Lung (tissue), 11 donors: ENCODE measurements at regions not wholly inside any gene's neighbourhood (a gene's known extent, or its start where the extent isn't known, plus 50 kb on each side); places are given as distances from the start of the nearest gene placed in this dataset.
A peak's percentile ranks its signal among the peaks of the same experiment; 100 is the strongest.

ENCODE experiments used
- ATAC-seq: fragments of 200-7000 bp; cut with Tn5 transposase; one replicate; pipeline ENCODE4 v1.9.1; 2020; ENCODE audit warnings: moderate number of reproducible peaks; ENCODE audit not compliant: insufficient read depth, low FRiP score
- DNase-seq, 3 donors: peaks; one replicate each; pipeline ENCODE4 v3.0.0-alpha.2; 2013 to 2017
- H3K27ac ChIP-seq, 2 donors: one replicate each; pipeline ENCODE4 v1.5.1; 2013; ENCODE audit warnings: mild to moderate bottlenecking in 2 of 2, moderate library complexity in 2 of 2, control low read depth in 1 of 2, inconsistent platforms in 1 of 2, low read depth in 1 of 2, low read length in 1 of 2
- H3K27me3 ChIP-seq, 3 donors: one replicate each; pipeline ENCODE4 v1.5.1; 2013; ENCODE audit warnings: low read length in 2 of 3; ENCODE audit not compliant: control insufficient read depth in 3 of 3, insufficient read depth in 3 of 3
- H3K36me3 ChIP-seq, 4 donors: one replicate each; pipeline ENCODE4 v1.5.1; 2013; ENCODE audit warnings: low read length in 4 of 4, mild to moderate bottlenecking in 1 of 4, moderate library complexity in 1 of 4; ENCODE audit not compliant: control insufficient read depth in 4 of 4, insufficient read depth in 4 of 4
- H3K4me1 ChIP-seq, 5 donors: one replicate each; pipeline ENCODE4 v1.5.1; 2013; ENCODE audit warnings: low read length in 5 of 5, mild to moderate bottlenecking in 2 of 5, moderate library complexity in 1 of 5; ENCODE audit not compliant: control insufficient read depth in 5 of 5, insufficient read depth in 5 of 5
- H3K4me3 ChIP-seq: one replicate; pipeline ENCODE4 v1.5.1; 2013; ENCODE audit warnings: mild to moderate bottlenecking, control low read depth, moderate library complexity
- H3K9ac ChIP-seq, 2 donors: one replicate each; pipeline ENCODE4 v1.5.1; 2013; ENCODE audit warnings: low read length in 2 of 2, control low read depth in 1 of 2; ENCODE audit not compliant: insufficient read depth in 1 of 2
- H3K9me3 ChIP-seq, 4 donors: one replicate each; pipeline ENCODE4 v1.5.1; 2013; ENCODE audit warnings: low read length in 3 of 4, mild to moderate bottlenecking in 1 of 4, moderate library complexity in 1 of 4; ENCODE audit not compliant: control insufficient read depth in 4 of 4, insufficient read depth in 3 of 4
- CTCF ChIP-seq: IDR thresholded peaks from 2 replicates; pipeline ENCODE4 v1.5.1; 2012; ENCODE audit warnings: mild to moderate bottlenecking; ENCODE audit errors: control extremely low read depth, extremely low read depth
- WGBS, 2 donors: extraction: QIAGEN DNeasy Blood & Tissue Kit; methylation state at CpG; one replicate each; pipeline ENCODE4 v1.1.7; 2013; 5-methylcytosine and 5-hydroxymethylcytosine counted together
- donor health status: control.
- donor health status: control.
- donor health status: Bipolar disorder and iron deficiency.
- donor health status: healthy.
- donor health status: DM: yes; HTN: yes; CAD: no.

- peaks cover 0 to 9% (median 0%) of the 10 kb centered on the region in 3 donors for H3K27me3 ChIP-seq
Observed at GRCh38 chr6:163634211-163635171, 220.0 kb downstream of the QKI start.

GRCh38 chr6:163630991-163631390 is 216.5 kb downstream of the QKI start:
- WGBS, 2 donors = 40 to 47% methylated on average over 15 to 22 of the region's 22 CpGs
- no peak for TF ChIP-seq CTCF
- no peak overlapping the region for H3K9ac ChIP-seq
- ATAC-seq = no peak
- no peak for DNase-seq
- no peaks in the 10 kb centered on the region for H3K4me1 ChIP-seq
- peaks cover 0 to 9% (median 0%) of the 10 kb centered on the region in 3 donors for H3K27me3 ChIP-seq
- peaks cover 0 to 21% (median 2%) of the 10 kb centered on the region in 4 donors for H3K9me3 ChIP-seq
- no peak overlapping the region for H3K27ac ChIP-seq
- H3K4me3 ChIP-seq = no peak overlapping the region
- no peaks in the 10 kb centered on the region for H3K36me3 ChIP-seq

More at GRCh38 chr6:163634211-163635171, 220.0 kb downstream of the QKI start:
- Histone ChIP-seq H3K36me3 (no peaks in the 10 kb centered on the region), H3K9ac (no peak overlapping the region), H3K4me3 (no peak overlapping the region), H3K4me1 (no peaks in the 10 kb centered on the region), H3K27ac (no peak overlapping the region), H3K9me3 (peaks cover 0 to 18% (median 2%) of the 10 kb centered on the region in 4 donors)
- no peak for TF ChIP-seq CTCF
- 76 to 81% methylated on average over 21 of the region's 21 CpGs for WGBS, 2 donors
- DNase-seq = peak in 1 of 3 donors; percentile 9
- ATAC-seq = no peak

GRCh38 chr6:163630572-163630971 is 216.1 kb downstream of the QKI start:
- no peaks in the 10 kb centered on the region for H3K4me1 ChIP-seq
- WGBS, 2 donors = 15 to 31% methylated on average over 16 to 34 of the region's 34 CpGs
- ATAC-seq = no peak

More at GRCh38 chr6:163630572-163630971, 216.1 kb downstream of the QKI start:
- H3K9ac ChIP-seq = no peak overlapping the region
- no peak overlapping the region for H3K4me3 ChIP-seq
- peaks cover 0 to 9% (median 0%) of the 10 kb centered on the region in 3 donors for H3K27me3 ChIP-seq
- H3K27ac ChIP-seq = no peak overlapping the region
- DNase-seq = peak in 1 of 3 donors; percentile 15
- peaks cover 0 to 21% (median 2%) of the 10 kb centered on the region in 4 donors for H3K9me3 ChIP-seq
- TF ChIP-seq CTCF = no peak
- H3K36me3 ChIP-seq = no peaks in the 10 kb centered on the region
